ENCODE measurements at regions not wholly inside any gene's neighbourhood (a gene's known extent, or its start where the extent isn't known, plus 50 kb on each side); places are given as distances from the start of the nearest gene placed in this dataset.

DNA sequence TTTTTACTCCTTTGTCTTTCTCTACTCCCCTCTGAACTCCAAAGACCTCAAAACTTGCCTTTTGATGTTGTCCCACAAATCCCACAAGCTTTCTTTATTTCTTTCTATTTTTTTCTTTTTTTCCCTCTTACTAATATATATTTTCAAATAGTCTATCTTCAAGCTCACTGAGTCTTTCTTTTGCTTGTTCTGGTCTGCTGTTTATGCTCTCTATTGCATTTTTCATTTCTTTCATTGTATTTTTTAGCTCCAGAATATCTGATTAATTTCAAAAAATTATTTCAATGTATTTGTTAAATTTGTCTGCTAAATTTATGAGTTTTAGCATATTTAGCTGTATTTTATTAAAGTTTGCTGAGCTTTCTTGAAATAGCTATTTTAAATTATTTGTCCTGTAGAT, 223.3 kb upstream of the IRX1 start:
- no peak for DNase-seq (ENCODE audit: extremely low spot score, unreplicated experiment)
- Mint-ChIP-seq H3K4me1 (ENCODE audit: unreplicated experiment) (no peaks in the 10 kb centered on the region), H3K27ac (ENCODE audit: unreplicated experiment) (no peak overlapping the region), H3K4me3 (ENCODE audit: unreplicated experiment) (no peak overlapping the region), H3K9me3 (ENCODE audit: unreplicated experiment) (peaks cover 48% of the 10 kb centered on the region), H3K36me3 (ENCODE audit: unreplicated experiment) (peaks cover 2% of the 10 kb centered on the region), H3K27me3 (ENCODE audit: unreplicated experiment) (no peaks in the 10 kb centered on the region)
- TF ChIP-seq, protein P1, sequence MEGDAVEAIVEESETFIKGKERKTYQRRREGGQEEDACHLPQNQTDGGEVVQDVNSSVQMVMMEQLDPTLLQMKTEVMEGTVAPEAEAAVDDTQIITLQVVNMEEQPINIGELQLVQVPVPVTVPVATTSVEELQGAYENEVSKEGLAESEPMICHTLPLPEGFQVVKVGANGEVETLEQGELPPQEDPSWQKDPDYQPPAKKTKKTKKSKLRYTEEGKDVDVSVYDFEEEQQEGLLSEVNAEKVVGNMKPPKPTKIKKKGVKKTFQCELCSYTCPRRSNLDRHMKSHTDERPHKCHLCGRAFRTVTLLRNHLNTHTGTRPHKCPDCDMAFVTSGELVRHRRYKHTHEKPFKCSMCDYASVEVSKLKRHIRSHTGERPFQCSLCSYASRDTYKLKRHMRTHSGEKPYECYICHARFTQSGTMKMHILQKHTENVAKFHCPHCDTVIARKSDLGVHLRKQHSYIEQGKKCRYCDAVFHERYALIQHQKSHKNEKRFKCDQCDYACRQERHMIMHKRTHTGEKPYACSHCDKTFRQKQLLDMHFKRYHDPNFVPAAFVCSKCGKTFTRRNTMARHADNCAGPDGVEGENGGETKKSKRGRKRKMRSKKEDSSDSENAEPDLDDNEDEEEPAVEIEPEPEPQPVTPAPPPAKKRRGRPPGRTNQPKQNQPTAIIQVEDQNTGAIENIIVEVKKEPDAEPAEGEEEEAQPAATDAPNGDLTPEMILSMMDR (IDR thresholded peaks at IDR 0.05) = no peak

DNA sequence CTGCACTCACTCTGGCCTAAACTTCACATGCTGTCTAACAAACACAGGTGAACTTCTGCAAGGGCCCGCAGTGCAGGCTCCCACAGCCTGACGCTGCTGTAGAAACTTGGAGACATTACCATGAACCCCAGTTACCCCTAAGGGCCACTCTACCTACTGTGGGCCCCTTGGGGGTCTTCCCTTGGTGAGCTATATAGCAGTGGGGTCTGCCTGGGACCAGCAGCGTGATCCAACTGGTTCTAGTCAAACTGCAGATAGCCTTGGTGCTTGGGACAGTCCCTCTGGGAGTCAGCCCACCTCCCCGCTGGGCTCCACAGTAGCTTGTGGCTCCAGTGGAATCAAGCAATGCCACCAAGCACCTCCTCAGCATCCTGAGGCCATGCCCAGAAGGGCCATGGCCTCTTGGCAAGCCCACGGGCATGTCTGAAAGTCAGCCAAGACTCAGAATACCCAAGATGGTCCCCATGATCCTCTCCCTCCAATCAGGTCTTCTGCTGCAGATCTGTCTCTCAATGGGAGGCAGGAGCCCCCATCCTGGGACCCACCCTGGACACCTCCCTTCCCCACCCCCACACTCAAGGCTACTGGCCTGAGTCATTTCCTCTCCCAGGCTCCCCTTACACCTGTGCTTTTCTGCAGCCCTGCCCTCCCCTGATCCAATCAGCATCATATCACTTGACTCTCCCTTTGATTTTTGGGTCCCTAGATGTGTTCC, 230.0 kb upstream of the IRX1 start:
- no peak overlapping the region for H3K27ac Mint-ChIP-seq (ENCODE audit: unreplicated experiment)
- H3K9me3 Mint-ChIP-seq (ENCODE audit: unreplicated experiment) = peaks cover 46% of the 10 kb centered on the region
- H3K4me1 Mint-ChIP-seq (ENCODE audit: unreplicated experiment) = no peaks in the 10 kb centered on the region
- DNase-seq (ENCODE audit: extremely low spot score, unreplicated experiment) = peak; percentile 62
- no peak overlapping the region for H3K4me3 Mint-ChIP-seq (ENCODE audit: unreplicated experiment)
- TF ChIP-seq, protein P1 (IDR thresholded peaks at IDR 0.05) = no peak
- no peaks in the 10 kb centered on the region for H3K27me3 Mint-ChIP-seq (ENCODE audit: unreplicated experiment)
- no peaks in the 10 kb centered on the region for H3K36me3 Mint-ChIP-seq (ENCODE audit: unreplicated experiment)

DNA sequence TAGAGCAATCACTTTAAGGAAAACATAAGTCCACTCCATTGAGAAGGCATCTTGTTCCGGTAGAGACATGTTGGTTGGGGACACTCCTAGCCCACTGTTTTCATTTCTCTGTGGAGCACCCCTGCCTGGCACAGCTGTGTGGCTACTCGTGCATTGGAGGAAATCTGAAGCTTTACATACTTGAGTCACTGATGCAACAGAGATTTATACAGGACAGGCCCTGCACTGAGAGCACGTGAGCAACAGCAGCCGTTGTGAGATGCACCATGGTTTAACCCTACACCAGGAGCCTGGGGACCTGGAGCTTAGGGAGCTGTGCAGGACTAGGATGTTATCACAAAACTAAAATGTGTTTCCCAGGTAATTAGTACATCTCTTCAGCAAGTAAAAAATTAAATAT, 230.7 kb upstream of the IRX1 start:
- no peak overlapping the region for H3K4me3 Mint-ChIP-seq (ENCODE audit: unreplicated experiment)
- H3K9me3 Mint-ChIP-seq (ENCODE audit: unreplicated experiment) = peaks cover 44% of the 10 kb centered on the region
- no peak overlapping the region for H3K27ac Mint-ChIP-seq (ENCODE audit: unreplicated experiment)
- no peaks in the 10 kb centered on the region for H3K4me1 Mint-ChIP-seq (ENCODE audit: unreplicated experiment)
- TF ChIP-seq, protein P1 (IDR thresholded peaks at IDR 0.05) = no peak
- no peaks in the 10 kb centered on the region for H3K27me3 Mint-ChIP-seq (ENCODE audit: unreplicated experiment)
- DNase-seq (ENCODE audit: extremely low spot score, unreplicated experiment) = peak; percentile 53
- H3K36me3 Mint-ChIP-seq (ENCODE audit: unreplicated experiment) = no peaks in the 10 kb centered on the region

DNA sequence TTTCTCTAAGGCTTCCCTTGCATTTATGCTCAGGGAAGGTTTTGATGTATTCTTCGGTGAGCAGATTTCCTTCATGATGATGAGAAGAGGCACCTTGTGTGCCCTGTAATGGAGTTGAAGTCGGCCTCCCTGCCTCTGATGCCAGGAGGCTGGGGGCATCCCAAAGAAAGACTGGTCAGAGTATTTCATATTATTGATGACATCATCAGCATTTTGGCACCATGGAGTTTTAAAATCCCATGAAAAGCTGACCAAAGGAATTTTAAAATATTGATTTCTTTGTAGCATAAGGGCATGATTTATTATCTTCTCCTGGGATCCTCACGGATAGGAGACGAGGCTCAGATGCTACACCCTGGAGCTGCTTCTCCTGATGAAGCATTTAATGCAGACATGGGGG, 231.2 kb upstream of the IRX1 start:
- Mint-ChIP-seq H3K27ac (ENCODE audit: unreplicated experiment) (no peak overlapping the region), H3K4me1 (ENCODE audit: unreplicated experiment) (no peaks in the 10 kb centered on the region), H3K36me3 (ENCODE audit: unreplicated experiment) (no peaks in the 10 kb centered on the region), H3K4me3 (ENCODE audit: unreplicated experiment) (no peak overlapping the region), H3K9me3 (ENCODE audit: unreplicated experiment) (peaks cover 43% of the 10 kb centered on the region), H3K27me3 (ENCODE audit: unreplicated experiment) (no peaks in the 10 kb centered on the region)
- TF ChIP-seq, protein P1 (IDR thresholded peaks at IDR 0.05) = no peak
- DNase-seq (ENCODE audit: extremely low spot score, unreplicated experiment) = peak; percentile 42

DNA sequence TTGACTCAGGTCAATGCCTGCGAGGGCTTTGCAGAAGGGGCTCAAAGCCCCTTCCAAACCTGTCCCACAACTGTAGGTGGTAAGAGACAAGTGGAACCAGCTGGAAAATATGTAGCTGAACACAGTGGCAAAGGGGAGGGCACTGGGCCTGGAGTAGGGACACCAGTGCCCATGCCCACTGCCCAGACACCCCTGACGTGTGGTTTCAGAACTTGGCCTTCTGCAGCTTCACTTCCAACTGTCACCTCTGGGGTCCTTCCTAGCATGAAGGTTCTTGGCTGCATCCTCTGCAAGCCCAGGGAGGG, 233.1 kb upstream of the IRX1 start:
- Mint-ChIP-seq H3K4me3 (ENCODE audit: unreplicated experiment) (no peak overlapping the region), H3K36me3 (ENCODE audit: unreplicated experiment) (no peaks in the 10 kb centered on the region), H3K4me1 (ENCODE audit: unreplicated experiment) (no peaks in the 10 kb centered on the region), H3K9me3 (ENCODE audit: unreplicated experiment) (peaks cover 51% of the 10 kb centered on the region), H3K27ac (ENCODE audit: unreplicated experiment) (no peak overlapping the region), H3K27me3 (ENCODE audit: unreplicated experiment) (no peaks in the 10 kb centered on the region)
- TF ChIP-seq, protein P1 (IDR thresholded peaks at IDR 0.05) = no peak
- DNase-seq (ENCODE audit: extremely low spot score, unreplicated experiment) = no peak
